HUDEP-2 (cell line): ENCODE measurements at regions not wholly inside any gene's neighbourhood (a gene's known extent, or its start where the extent isn't known, plus 50 kb on each side); places are given as distances from the start of the nearest gene placed in this dataset.
"Not testable (repeated sequence)": the region's sequence is repeated elsewhere in the genome, so short reads cannot be mapped to it uniquely, and the experiment has no call there.

ENCODE experiments used
- DNase-seq, 76 experiments: peaks; one replicate each; lab custom pipeline; 2025; ENCODE audit not compliant: unreplicated experiment in 76 of 76; lab: John Stamatoyannopoulos, UW

DNA sequence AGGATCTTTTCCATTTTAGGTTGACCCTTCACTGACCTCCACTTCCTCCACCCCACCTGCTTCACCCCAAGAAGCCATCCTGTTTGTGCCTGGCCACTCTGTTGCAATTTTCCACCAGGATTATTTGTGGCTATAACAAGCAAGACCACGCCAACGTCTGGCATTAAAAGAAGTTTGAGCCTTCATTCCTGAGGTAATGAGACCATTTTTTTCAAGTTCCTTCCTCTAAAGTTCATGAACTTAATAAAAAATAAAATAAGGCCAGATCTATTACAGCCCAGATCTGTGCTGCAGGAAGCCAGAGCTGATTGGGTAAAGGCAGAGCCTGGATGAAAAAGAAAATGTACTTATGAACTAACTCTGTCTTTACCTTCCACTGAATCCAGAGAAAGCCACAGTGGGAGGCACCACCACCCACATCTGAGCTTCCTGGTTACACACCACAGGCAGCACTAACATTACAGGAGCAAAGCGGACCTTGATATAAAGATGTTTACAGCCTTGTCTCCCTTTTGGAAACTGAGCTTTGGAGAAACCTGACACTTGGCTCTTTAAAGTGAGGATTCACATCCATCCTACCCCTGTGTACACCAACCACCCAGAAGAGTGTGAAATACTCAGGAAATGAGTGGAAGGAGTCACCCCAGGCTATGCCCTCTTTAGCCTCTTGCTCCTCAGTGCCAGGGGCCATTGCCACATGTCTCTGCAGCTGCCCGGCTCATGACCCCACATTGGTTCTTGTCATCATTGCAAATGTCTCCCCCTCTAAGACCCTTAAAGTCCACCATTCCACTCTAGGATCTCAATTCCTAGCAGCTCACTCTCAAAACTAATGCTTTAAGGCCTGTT, 293.6 kb downstream of the PLPP3 start:
- DNase-seq: no peak

DNA sequence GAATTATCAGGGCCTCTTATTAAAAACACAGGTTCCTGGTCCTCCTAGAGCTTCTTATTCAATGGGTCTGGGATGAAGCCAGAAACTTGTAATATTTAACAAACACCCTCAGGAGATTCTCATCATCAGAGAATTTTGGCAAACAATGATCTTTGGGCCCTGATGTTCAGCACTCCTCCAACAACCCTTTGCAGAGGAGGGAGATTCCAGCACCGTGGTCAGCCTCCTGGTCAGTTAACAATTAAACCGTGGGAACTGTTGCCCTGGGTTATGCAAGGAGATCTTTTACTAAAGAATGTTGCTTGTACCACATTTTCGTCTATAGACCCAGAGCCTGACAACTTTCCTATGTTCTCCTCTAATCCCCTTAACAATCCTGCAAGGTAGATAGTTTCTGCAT, 294.4 kb downstream of the PLPP3 start:
- DNase-seq: no peak

DNA sequence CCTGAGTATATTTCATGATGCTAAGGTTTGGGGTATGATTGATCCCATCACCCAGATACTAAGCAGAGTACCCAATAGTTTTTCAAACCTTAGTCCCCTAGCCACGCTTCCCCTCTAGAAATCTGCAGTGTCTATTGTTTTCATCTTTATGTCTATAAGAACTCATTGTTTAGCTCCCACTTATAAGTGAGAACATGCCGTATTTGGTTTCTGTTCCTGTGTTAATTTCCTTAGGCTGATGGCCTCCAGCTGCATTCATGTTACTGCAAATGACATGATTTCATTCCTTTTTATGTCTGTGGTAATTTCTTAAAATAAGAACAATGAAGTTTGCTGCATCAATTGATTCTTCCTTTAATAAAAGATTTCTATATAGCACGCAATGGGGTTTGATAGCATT, 301.3 kb downstream of the PLPP3 start:
- no peak for DNase-seq

DNA sequence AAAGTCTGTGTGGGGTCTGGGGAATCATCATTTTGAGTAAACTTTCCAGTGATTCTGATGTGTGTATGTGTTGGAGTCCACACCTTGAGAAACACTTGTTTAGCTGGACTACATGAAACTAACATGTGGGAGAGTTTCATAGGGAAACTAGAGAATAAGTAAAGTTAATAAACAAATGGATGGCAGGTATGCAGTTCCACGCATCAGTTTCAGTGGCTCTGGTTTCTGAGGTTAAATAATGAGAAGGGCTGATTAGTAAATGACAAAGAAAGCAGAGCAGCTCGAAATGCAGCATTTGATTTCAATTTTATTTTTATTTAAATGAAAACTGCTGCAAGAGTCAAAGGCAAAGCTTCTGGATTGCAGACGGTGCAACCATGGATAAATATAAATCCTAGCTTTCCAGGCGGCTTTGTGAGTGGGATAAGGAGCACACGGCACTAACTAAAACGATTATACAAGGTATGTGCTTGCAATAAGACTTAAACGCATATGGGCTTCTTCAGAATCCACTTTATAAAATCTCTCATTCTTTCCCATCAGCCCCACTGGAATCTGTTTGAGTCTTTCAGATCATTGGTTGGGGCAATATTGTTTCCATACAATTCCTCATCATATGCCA, 310.7 kb downstream of the PLPP3 start:
- DNase-seq: no peak

DNA sequence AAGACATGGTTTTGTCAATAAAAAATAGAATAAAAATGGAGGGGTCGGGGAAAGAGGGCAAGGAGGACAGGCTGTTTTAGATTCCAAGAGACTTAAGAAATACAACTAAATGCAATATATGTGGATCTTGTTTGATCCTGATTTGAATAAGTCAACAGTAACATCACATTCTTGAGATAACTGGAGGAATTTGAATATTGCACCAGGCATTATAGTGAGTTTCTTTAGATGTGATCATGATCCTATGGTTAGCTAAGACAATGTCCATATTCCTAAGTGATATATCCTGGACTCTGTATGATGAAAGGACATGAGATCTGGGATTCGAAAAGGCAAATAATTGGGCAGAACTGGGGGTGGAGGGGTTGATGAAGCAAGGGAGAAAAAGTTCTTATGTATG, 311.8 kb downstream of the PLPP3 start:
- DNase-seq: no peak

DNA sequence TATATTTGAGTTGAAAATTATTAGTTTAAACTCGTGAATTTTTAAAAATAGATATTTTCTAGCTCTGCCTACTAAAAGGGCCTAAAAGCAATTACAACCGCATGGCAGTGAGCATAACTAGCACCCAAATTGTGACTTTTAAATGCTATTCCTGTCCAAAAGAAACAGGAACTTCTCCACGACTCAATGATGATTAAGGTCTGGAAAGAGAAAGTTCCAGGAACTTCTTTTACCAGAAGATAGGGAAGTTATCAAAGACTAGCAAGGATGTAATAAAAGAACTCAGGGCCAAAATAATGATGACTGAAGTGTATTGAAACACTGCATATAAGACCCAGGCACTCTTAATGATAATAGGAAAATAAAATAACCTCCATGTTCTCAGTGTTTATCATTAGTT, 313.0 kb downstream of the PLPP3 start:
- DNase-seq: no peak

DNA sequence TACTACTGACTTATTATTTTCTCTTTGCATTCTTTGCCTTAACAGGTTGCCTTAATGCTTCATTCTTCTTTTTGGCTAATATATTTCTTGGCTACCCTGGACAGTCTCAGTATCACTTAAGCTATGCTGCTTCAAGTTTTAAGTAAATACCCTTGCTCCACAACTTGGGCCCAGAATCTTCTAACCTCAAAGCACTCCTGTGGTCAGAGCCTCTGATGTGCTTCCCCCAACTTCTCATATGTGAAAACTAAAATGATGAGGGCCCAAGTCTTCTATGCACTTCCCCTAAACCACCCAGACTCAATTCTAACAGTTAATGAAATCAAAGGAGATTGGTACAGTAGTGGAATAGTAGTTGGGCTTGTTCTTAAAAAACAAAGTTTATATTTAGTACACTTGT, 314.1 kb downstream of the PLPP3 start:
- no peak for DNase-seq

DNA sequence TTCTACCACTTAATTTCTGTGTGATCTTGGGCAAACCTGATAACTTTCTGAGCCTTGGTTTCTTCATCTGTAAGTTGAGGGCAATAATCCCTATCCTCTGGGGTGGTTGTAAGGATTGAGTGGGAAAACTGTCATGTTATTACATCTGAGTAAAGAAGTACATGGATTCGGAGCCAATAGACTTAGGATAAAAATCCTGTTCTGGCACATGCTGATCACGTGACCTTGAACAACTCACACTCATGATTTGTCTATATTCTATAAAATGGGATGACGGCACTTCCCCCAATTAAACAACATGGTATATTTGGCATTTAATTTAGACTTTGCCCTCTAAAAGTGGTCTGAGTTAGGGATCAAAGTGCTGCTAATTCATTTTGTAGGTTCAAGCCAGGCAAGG, 315.5 kb downstream of the PLPP3 start:
- DNase-seq: no peak

DNA sequence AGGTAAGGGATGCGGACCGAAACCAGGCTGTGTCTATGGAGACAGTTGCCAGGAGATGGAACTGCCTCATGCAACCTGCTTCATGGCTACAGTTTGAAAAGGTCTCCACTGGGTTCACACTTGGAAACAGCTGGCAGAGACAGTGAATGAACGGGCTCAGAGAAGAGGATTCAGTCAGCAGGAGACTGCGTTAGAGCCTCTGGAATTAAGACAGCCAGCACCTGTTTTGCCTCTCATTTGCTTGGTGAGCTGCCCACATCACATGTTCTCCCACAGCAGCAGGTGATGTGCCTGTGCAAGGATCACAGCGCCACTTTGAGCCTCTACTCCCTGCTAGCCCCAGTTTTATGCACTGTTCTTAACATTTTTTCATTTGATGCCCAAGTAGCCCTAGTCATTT, 321.0 kb downstream of the PLPP3 start:
- DNase-seq: no peak

DNA sequence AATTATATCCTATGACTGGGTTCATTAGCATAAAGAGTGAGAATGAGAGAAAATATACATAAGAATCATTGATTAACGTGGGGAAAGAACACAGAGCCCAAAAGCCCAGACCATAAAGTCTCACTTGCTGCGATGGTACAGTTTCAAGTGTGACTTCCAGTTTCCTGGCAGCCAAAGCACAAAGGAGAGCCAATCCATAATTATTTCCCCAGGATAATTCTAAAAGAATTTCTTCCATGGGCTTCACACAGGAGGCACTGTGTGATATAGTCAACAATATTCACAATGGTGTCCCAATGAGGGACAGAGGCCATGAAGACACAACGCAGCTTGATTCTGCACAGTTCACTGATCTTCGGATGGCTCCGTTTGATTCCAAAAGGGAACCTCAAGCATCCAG, 321.6 kb downstream of the PLPP3 start:
- no peak for DNase-seq

DNA sequence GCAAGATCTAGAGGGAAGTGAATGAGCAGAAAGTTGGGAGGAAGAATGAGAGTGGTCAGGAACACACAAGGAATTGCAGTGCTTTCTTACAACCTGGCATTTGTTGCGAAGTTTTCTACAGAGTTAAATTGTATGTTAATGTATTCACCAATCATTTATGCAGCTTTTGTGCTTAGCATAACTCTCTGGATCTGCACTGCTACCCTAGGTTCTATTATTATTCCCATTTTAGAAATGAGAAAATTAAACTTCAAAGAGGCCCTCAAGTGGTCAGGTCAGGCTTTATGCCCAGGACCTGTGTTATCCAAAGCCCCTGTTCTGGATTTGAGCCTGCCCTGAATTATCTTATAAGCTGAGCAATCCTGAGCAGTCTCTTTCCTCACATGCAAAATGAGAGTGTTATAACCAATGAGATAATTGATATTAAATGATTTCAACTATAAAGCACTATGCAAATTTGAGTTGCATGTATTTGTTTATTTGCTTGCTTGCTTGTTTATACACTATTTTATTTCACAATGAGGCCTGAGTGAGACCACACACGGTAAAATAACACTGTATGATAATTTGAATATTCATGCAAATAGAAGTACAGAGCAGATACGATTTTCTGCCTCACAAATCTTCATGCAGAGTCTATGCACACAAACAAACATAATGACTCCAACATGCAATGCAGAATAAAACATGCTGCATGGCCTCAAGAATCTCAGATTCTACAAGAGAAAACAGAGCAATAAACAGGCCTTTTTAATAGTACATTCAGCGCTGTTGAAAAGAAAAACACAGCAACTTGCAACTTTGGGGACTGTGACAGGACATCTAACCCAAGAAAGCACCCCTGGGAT, 323.0 kb downstream of the PLPP3 start:
- DNase-seq: no peak

DNA sequence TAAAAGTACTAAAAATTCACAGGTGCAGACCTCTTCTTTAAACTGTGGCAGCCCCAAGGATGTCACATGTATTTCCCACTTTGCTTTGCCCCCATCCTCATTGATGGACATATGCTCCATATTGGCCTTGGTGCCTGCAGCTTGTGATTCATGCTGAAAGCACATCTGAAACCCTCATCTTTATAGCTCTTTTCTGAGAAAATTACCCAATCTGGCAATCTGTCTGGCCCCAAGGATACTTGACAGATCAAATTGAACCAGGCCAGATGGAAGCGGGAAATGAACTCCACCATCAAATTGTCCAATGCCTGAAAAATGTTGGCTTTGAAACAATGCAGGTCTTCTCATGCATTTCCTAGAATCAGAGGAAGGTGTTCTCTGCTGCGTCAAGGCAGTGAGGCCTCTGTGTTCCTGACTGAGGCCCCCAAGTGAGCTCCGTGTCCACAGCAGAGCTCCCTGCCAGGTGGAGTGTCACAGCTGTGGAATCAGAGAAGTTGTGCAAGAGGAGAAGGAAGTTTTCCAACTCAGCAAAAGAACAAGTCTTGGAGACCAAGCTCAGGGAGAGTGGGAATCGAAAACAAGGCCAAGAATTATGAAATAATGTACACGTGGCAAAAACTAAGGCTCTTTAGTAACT, 323.7 kb downstream of the PLPP3 start:
- no peak for DNase-seq

DNA sequence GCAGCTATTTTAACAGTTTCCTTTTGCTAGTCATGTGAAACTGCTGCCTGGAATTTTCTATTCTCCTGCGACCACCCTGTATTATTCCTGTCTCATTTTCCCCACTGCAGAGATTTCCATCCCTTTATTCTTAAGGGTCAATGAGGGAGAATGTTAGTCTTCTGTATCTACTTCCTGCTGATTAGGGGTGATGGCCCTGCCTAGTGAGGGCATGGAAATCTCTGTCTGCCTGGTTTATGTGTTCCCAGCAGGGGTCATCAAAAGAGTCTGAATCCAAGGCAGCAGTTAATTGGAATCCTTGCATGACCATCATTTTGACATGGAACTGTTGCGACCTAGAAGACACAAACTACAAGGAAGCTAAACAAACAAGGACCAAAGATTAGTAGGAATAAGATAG, 325.2 kb downstream of the PLPP3 start:
- no peak for DNase-seq

DNA sequence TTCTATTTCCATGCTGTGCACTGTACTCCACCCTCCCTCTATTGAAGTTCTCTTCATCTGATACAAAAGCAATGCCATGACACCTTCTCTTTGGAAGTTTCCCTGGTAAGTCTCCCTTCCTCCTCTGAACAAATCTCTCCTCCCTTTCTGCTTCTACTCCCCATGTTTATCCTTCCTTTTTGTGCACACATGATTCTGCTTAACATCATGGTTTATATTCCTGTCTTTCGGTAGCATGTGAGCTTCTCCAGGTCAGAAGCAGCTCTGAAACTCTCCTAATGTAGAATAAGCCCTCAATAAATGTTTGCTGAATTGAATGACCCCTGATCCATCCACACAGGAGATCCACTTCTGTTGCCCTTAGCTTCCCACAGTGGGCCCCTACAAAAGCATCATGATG, 328.6 kb downstream of the PLPP3 start:
- DNase-seq: no peak

DNA sequence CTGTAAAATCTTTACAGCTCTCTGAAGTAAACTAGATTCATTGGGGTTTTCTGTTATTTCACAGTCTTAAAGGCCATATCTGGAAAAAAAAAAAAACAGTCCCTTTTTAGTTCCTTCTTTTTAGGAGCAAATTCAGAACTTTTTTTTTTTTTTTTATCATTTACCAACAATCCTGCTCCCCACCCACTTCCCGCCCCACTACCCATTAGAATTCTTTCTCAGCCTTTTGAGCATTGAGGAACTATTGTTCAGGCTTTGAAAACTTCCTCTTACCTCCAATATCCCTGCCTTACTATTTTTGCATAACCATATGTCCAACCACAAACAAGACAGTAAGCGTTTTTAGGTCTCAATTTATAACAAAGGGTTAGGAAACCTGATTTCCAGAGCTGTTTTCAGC, 330.1 kb downstream of the PLPP3 start:
- DNase-seq: no peak

DNA sequence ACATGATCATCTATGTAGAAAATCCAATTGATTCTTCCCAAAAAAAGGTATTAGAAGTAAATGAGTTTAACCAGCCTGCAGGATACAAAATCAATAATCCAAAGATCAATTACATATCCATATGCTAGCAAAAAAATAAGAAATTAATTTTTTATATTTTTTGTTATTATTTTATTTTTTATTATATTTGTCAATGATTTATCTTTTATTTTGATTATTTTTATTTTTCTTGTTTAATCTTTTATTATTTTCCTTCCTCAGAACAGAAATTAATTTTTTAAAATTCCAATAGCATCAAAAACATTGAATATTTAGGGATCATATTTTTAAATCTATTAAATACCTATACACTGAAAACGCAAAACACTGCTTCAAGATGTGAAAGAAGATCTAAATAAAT, 331.2 kb downstream of the PLPP3 start:
- no peak for DNase-seq

DNA sequence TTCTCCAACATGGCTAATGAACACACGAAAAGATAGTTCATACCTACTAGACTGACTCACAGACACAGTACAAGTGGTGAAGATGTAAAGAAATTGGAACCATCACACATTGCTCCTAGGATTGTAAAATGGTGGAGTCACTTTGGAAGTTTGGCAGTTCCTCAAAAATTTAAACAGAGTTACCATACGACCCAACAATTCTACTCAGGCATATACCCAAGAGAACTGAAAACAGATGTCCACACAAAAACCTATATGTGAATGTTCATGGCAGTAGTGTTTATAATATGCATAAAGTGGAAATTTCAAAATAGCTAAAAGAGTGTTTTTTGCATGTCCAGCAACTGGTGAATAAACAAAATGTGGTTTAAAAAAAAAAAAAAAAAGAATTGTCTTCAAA, 332.6 kb downstream of the PLPP3 start:
- not testable (repeated sequence) for DNase-seq

DNA sequence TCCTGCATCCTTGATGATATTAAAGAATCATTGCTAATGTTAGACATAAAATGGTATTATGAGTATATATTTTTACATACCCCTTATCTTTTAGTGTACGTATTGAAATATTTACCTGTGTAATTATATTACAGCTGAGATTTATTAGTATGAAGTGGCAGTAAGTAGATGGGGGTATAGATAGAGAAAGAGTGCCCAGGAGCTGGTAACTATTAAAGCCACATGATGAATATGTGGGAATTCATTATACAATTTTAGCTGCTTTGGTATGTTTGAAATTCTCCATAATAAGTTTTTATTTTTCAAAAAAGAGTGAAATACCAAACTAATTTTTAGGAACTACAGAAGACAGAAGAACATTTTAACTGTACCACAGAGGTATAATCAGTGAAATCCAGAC, 339.0 kb downstream of the PLPP3 start:
- no peak for DNase-seq

DNA sequence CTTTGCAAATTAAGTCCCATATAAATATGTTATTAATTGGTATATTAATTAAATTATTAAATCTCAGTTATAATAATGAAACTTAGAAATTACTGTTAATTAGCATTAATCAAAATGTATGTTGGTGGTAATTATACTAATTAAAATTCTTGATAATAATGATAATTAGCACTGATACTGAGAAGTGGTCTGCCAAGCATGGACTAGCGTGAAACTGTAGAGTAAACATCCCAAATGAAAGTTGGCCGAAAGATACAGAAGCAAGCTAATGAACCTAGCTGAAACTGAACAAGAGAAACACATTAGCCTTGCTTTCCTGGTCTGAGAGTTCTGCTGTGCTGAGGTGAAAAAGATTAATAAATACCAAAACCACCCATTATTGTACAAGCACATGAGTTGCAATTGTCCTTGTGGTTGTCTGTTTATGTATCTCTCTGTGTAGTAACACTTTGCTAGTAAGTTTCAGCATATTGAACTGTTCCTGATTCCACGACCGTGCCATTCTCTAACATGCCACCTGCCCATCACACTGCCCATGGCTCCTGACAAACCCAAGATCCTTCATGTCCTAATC, 341.8 kb downstream of the PLPP3 start:
- no peak for DNase-seq

DNA sequence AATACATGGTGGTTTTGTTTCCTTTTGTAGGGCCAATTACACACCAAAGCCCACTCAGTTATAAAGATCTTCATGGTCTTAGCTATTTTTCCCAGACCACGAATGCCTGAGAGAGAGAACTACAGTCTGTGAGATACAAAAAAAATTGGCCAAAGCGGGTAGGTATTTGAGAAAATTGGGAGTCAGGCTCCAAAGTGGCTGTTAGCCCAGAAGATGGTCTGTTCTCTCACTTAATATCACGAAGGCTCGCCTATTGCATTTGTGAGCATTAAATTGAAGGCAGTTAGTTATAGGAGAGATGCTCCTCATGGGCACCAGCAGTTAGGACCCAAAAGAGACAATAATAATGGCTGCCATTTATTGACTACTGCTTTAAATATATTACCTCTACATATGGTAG, 342.7 kb downstream of the PLPP3 start:
- no peak for DNase-seq
